ENCODE measurements at regions not wholly inside any gene's neighbourhood (a gene's known extent, or its start where the extent isn't known, plus 50 kb on each side); places are given as distances from the start of the nearest gene placed in this dataset.

DNA sequence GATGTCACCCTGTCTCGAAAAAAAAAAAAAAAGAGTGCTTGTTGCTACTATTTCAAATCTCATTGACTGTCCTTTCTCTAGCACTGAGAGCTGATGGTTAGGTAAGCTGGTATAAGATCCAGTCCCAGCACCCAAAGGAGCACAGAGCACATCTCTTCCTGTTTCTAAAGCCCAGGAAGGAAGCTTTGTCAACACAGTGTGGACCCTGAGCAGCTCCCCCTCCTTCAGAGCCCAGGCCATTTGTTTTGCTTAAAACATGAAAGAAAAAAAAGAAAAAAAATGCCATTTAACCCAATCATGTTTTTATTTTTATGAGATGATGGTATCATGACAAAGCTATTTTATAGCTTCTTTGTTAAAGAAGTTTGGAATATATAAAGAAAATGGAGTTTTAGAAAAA is 184.1 kb upstream of the DUSP10 start:
- DNase-seq (ENCODE audit: low spot score, unreplicated experiment) = no peak
- Mint-ChIP-seq H3K9me3 (ENCODE audit: low read depth) (peaks cover 6% of the 10 kb centered on the region), H3K27ac (no peak overlapping the region), H3K4me1 (ENCODE audit: low read depth) (no peaks in the 10 kb centered on the region), H3K27me3 (peaks cover 9% of the 10 kb centered on the region), H3K36me3 (ENCODE audit: insufficient read depth) (no peaks in the 10 kb centered on the region), H3K4me3 (ENCODE audit: low read depth) (no peak overlapping the region)
- TF ChIP-seq, protein P1, sequence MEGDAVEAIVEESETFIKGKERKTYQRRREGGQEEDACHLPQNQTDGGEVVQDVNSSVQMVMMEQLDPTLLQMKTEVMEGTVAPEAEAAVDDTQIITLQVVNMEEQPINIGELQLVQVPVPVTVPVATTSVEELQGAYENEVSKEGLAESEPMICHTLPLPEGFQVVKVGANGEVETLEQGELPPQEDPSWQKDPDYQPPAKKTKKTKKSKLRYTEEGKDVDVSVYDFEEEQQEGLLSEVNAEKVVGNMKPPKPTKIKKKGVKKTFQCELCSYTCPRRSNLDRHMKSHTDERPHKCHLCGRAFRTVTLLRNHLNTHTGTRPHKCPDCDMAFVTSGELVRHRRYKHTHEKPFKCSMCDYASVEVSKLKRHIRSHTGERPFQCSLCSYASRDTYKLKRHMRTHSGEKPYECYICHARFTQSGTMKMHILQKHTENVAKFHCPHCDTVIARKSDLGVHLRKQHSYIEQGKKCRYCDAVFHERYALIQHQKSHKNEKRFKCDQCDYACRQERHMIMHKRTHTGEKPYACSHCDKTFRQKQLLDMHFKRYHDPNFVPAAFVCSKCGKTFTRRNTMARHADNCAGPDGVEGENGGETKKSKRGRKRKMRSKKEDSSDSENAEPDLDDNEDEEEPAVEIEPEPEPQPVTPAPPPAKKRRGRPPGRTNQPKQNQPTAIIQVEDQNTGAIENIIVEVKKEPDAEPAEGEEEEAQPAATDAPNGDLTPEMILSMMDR (IDR thresholded peaks at IDR 0.05; ENCODE audit: unreplicated experiment) = no peak

DNA sequence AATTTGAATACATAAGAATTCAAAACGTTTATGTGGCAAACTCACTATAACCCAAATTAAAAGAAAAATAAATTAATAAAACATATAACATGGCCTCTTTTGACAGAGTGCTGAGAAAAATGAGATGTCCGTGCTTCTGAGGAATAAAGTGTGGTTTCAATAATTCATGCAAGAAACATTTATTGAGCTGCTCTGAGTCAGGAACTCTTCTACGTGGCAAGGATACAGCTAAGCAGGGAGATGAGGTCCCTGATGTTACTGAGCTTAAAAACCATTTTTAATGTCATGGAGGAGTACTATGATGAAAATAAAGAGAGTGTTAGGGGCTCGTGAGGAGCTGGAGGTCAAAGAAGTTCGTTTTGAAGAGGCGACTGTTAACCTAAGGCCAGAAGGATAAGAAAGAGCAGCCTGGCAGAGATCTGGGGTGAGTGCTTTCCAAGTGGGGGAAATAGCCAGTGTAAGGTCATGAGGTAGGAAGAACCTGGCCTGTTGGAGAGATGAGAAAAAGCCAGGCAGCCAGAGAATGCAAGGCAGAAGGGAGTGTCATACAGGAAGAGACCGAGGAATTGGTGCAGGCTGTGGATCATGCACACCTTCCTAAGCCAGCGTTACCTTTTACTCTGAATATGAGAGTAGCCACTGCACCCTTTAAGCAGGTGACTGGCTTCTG is 182.2 kb upstream of the DUSP10 start:
- no peak overlapping the region for H3K27ac Mint-ChIP-seq
- TF ChIP-seq, protein P1 (IDR thresholded peaks at IDR 0.05; ENCODE audit: unreplicated experiment) = no peak
- H3K4me1 Mint-ChIP-seq (ENCODE audit: low read depth) = no peaks in the 10 kb centered on the region
- H3K36me3 Mint-ChIP-seq (ENCODE audit: insufficient read depth) = no peaks in the 10 kb centered on the region
- H3K9me3 Mint-ChIP-seq (ENCODE audit: low read depth) = no peaks in the 10 kb centered on the region
- no peak for DNase-seq (ENCODE audit: low spot score, unreplicated experiment)
- no peak overlapping the region for H3K4me3 Mint-ChIP-seq (ENCODE audit: low read depth)
- H3K27me3 Mint-ChIP-seq = peaks cover 9% of the 10 kb centered on the region

DNA sequence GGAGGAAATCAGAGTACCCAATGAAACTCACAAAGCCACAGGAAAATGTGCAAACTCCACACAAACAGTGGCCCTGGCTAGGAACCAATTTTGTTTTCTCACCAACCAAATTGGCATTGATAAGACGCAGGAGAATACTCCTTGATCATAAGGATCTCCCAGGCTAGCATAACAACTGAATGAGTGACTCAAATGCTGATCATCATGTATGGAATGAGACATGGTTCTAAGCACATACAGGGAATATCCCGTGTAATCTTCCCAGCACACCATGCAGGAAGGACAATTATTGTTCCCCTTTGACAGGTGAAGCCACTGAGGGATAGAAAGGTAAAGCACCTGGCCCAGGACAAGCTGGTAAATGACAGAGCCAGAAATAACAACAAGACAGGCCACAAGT is 180.0 kb upstream of the DUSP10 start:
- TF ChIP-seq, protein P1 (IDR thresholded peaks at IDR 0.05; ENCODE audit: unreplicated experiment) = no peak
- H3K27me3 Mint-ChIP-seq = peaks cover 2% of the 10 kb centered on the region
- no peaks in the 10 kb centered on the region for H3K36me3 Mint-ChIP-seq (ENCODE audit: insufficient read depth)
- no peak overlapping the region for H3K4me3 Mint-ChIP-seq (ENCODE audit: low read depth)
- no peaks in the 10 kb centered on the region for H3K4me1 Mint-ChIP-seq (ENCODE audit: low read depth)
- no peak overlapping the region for H3K27ac Mint-ChIP-seq
- H3K9me3 Mint-ChIP-seq (ENCODE audit: low read depth) = no peaks in the 10 kb centered on the region
- DNase-seq (ENCODE audit: low spot score, unreplicated experiment) = no peak

DNA sequence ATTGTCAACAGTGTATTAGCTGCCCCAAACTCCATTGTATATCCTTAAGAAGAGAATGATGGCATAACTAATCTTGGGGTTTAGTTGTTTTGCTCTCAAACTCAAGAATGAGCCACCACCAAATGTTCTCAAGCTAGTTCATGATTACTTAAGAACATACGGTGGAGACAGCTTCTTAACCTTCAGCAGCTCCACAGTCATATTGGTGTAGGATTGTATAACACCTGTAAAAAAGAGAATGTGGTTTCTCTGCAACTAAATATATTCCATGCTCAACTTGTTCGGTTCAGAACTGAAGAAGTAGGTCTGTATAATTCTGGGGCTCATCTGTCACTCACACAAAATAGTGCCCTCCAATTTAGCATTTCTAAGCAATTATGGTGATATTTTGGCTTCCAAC is 177.9 kb upstream of the DUSP10 start:
- DNase-seq (ENCODE audit: low spot score, unreplicated experiment) = no peak
- no peaks in the 10 kb centered on the region for H3K4me1 Mint-ChIP-seq (ENCODE audit: low read depth)
- no peak overlapping the region for H3K4me3 Mint-ChIP-seq (ENCODE audit: low read depth)
- H3K27ac Mint-ChIP-seq = no peak overlapping the region
- no peaks in the 10 kb centered on the region for H3K27me3 Mint-ChIP-seq
- no peaks in the 10 kb centered on the region for H3K36me3 Mint-ChIP-seq (ENCODE audit: insufficient read depth)
- TF ChIP-seq, protein P1 (IDR thresholded peaks at IDR 0.05; ENCODE audit: unreplicated experiment) = no peak
- no peaks in the 10 kb centered on the region for H3K9me3 Mint-ChIP-seq (ENCODE audit: low read depth)

DNA sequence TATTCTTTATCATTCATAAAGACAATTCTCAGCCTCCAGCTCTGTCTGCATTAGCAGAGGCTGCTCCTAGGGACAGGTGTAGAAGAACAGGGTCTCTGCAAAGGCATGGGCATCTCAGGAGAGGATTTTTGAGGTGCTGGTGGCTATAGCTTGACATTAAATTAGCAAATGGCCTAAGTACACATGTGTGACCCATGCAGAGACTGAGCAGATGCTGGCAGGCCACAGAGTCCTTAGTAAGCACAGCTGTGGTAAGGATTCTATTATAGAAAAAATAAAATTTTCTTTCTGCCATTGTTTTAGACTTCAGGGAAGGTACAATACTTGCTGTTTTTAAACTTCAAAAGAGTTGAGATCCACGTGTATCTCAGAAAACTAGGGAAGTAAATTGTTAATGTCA is 177.5 kb upstream of the DUSP10 start:
- TF ChIP-seq, protein P1 (IDR thresholded peaks at IDR 0.05; ENCODE audit: unreplicated experiment) = no peak
- no peaks in the 10 kb centered on the region for H3K9me3 Mint-ChIP-seq (ENCODE audit: low read depth)

More for the DNA sequence above, 177.5 kb upstream of the DUSP10 start:
- no peak for DNase-seq (ENCODE audit: low spot score, unreplicated experiment)
- Mint-ChIP-seq H3K36me3 (ENCODE audit: insufficient read depth) (no peaks in the 10 kb centered on the region), H3K27me3 (no peaks in the 10 kb centered on the region), H3K4me3 (ENCODE audit: low read depth) (no peak overlapping the region), H3K4me1 (ENCODE audit: low read depth) (no peaks in the 10 kb centered on the region), H3K27ac (no peak overlapping the region)
